ENCODE measurements at regions not wholly inside any gene's neighbourhood (a gene's known extent, or its start where the extent isn't known, plus 50 kb on each side); places are given as distances from the start of the nearest gene placed in this dataset.
A peak's percentile ranks its signal among the peaks of the same experiment; 100 is the strongest.

GRCh38 chr3:159843840-159844730 is 144.6 kb upstream of the IL12A start:
- no peaks in the 10 kb centered on the region for H3K36me3 ChIP-seq (ENCODE audit: control insufficient read depth, insufficient read depth, low read length)
- no CpG with 5 or more reads among the region's 7 CpGs for WGBS (ENCODE audit: insufficient coverage)
- H3K4me1 ChIP-seq (ENCODE audit: control insufficient read depth, insufficient read depth, low read length): peaks cover 18% of the 10 kb centered on the region
- no peaks in the 10 kb centered on the region for H3K9me3 ChIP-seq (replicated peaks; ENCODE audit: control insufficient read depth, low read depth, low read length)
- H3K27me3 ChIP-seq (ENCODE audit: control insufficient read depth, insufficient read depth, low read length): no peaks in the 10 kb centered on the region
- H3K27ac ChIP-seq (ENCODE audit: low read length): peak overlapping the region; percentile 10
- H3K4me3 ChIP-seq (ENCODE audit: low read length): no peak overlapping the region
- DNase-seq: no peak

GRCh38 chr3:159844801-159845261 is 143.8 kb upstream of the IL12A start:
- no peaks in the 10 kb centered on the region for H3K27me3 ChIP-seq (ENCODE audit: control insufficient read depth, insufficient read depth, low read length)
- H3K4me3 ChIP-seq (ENCODE audit: low read length): no peak overlapping the region
- H3K9me3 ChIP-seq (replicated peaks; ENCODE audit: control insufficient read depth, low read depth, low read length): no peaks in the 10 kb centered on the region
- WGBS (ENCODE audit: insufficient coverage): 76% methylated on average over 3 of the region's 4 CpGs
- H3K27ac ChIP-seq (ENCODE audit: low read length): peak overlapping the region; percentile 25
- DNase-seq: no peak
- no peaks in the 10 kb centered on the region for H3K36me3 ChIP-seq (ENCODE audit: control insufficient read depth, insufficient read depth, low read length)
- peaks cover 17% of the 10 kb centered on the region for H3K4me1 ChIP-seq (ENCODE audit: control insufficient read depth, insufficient read depth, low read length)

GRCh38 chr3:159845737-159846136 is 142.9 kb upstream of the IL12A start:
- Histone ChIP-seq H3K9me3 (replicated peaks; ENCODE audit: control insufficient read depth, low read depth, low read length) (no peaks in the 10 kb centered on the region), H3K36me3 (ENCODE audit: control insufficient read depth, insufficient read depth, low read length) (no peaks in the 10 kb centered on the region), H3K4me1 (ENCODE audit: control insufficient read depth, insufficient read depth, low read length) (peaks cover 13% of the 10 kb centered on the region), H3K27ac (ENCODE audit: low read length) (no peak overlapping the region), H3K4me3 (ENCODE audit: low read length) (no peak overlapping the region), H3K27me3 (ENCODE audit: control insufficient read depth, insufficient read depth, low read length) (no peaks in the 10 kb centered on the region)
- DNase-seq: no peak
- 75% methylated on average over 2 of the region's 3 CpGs for WGBS (ENCODE audit: insufficient coverage)

GRCh38 chr3:159846255-159846654 is 142.4 kb upstream of the IL12A start:
- DNase-seq: no peak
- Histone ChIP-seq H3K9me3 (replicated peaks; ENCODE audit: control insufficient read depth, low read depth, low read length) (no peaks in the 10 kb centered on the region), H3K27ac (ENCODE audit: low read length) (no peak overlapping the region), H3K36me3 (ENCODE audit: control insufficient read depth, insufficient read depth, low read length) (no peaks in the 10 kb centered on the region), H3K4me1 (ENCODE audit: control insufficient read depth, insufficient read depth, low read length) (peaks cover 17% of the 10 kb centered on the region), H3K27me3 (ENCODE audit: control insufficient read depth, insufficient read depth, low read length) (no peaks in the 10 kb centered on the region), H3K4me3 (ENCODE audit: low read length) (no peak overlapping the region)
- no CpG with 5 or more reads among the region's 1 CpG for WGBS (ENCODE audit: insufficient coverage)

GRCh38 chr3:159848348-159849118 is 140.1 kb upstream of the IL12A start:
- Histone ChIP-seq H3K4me1 (ENCODE audit: control insufficient read depth, insufficient read depth, low read length) (peaks cover 32% of the 10 kb centered on the region), H3K27ac (ENCODE audit: low read length) (peak overlapping the region; percentile 52), H3K27me3 (ENCODE audit: control insufficient read depth, insufficient read depth, low read length) (no peaks in the 10 kb centered on the region), H3K36me3 (ENCODE audit: control insufficient read depth, insufficient read depth, low read length) (no peaks in the 10 kb centered on the region), H3K9me3 (replicated peaks; ENCODE audit: control insufficient read depth, low read depth, low read length) (no peaks in the 10 kb centered on the region), H3K4me3 (ENCODE audit: low read length) (no peak overlapping the region)
- DNase-seq: no peak
- 43% methylated on average over 1 of the region's 3 CpGs for WGBS (ENCODE audit: insufficient coverage)

GRCh38 chr3:159850481-159850880 is 138.2 kb upstream of the IL12A start:
- Histone ChIP-seq H3K9me3 (replicated peaks; ENCODE audit: control insufficient read depth, low read depth, low read length) (no peaks in the 10 kb centered on the region), H3K27ac (ENCODE audit: low read length) (no peak overlapping the region), H3K36me3 (ENCODE audit: control insufficient read depth, insufficient read depth, low read length) (no peaks in the 10 kb centered on the region), H3K27me3 (ENCODE audit: control insufficient read depth, insufficient read depth, low read length) (no peaks in the 10 kb centered on the region), H3K4me1 (ENCODE audit: control insufficient read depth, insufficient read depth, low read length) (peaks cover 32% of the 10 kb centered on the region), H3K4me3 (ENCODE audit: low read length) (no peak overlapping the region)
- DNase-seq: no peak
- 88% methylated on average over 1 of the region's 4 CpGs for WGBS (ENCODE audit: insufficient coverage)

GRCh38 chr3:159852266-159852665 is 136.4 kb upstream of the IL12A start:
- Histone ChIP-seq H3K36me3 (ENCODE audit: control insufficient read depth, insufficient read depth, low read length) (no peaks in the 10 kb centered on the region), H3K27ac (ENCODE audit: low read length) (peak overlapping the region; percentile 97), H3K27me3 (ENCODE audit: control insufficient read depth, insufficient read depth, low read length) (no peaks in the 10 kb centered on the region), H3K4me1 (ENCODE audit: control insufficient read depth, insufficient read depth, low read length) (peaks cover 43% of the 10 kb centered on the region), H3K4me3 (ENCODE audit: low read length) (no peak overlapping the region), H3K9me3 (replicated peaks; ENCODE audit: control insufficient read depth, low read depth, low read length) (no peaks in the 10 kb centered on the region)
- no peak for DNase-seq
- no CpG with 5 or more reads among the region's 2 CpGs for WGBS (ENCODE audit: insufficient coverage)

GRCh38 chr3:159852821-159853505 is 135.7 kb upstream of the IL12A start:
- H3K4me1 ChIP-seq (ENCODE audit: control insufficient read depth, insufficient read depth, low read length): peaks cover 44% of the 10 kb centered on the region
- peak; percentile 88 for DNase-seq

GRCh38 chr3:159853506-159853864 is 135.2 kb upstream of the IL12A start:
- Histone ChIP-seq H3K9me3 (replicated peaks; ENCODE audit: control insufficient read depth, low read depth, low read length) (no peaks in the 10 kb centered on the region), H3K27ac (ENCODE audit: low read length) (peak overlapping the region; percentile 97), H3K4me1 (ENCODE audit: control insufficient read depth, insufficient read depth, low read length) (peaks cover 47% of the 10 kb centered on the region), H3K36me3 (ENCODE audit: control insufficient read depth, insufficient read depth, low read length) (no peaks in the 10 kb centered on the region), H3K27me3 (ENCODE audit: control insufficient read depth, insufficient read depth, low read length) (no peaks in the 10 kb centered on the region), H3K4me3 (ENCODE audit: low read length) (peak overlapping the region; percentile 29)
- no peak for DNase-seq

More at GRCh38 chr3:159852821-159853505, 135.7 kb upstream of the IL12A start:
- H3K9me3 ChIP-seq (replicated peaks; ENCODE audit: control insufficient read depth, low read depth, low read length): no peaks in the 10 kb centered on the region
- H3K36me3 ChIP-seq (ENCODE audit: control insufficient read depth, insufficient read depth, low read length): no peaks in the 10 kb centered on the region
- peak overlapping the region; percentile 29 for H3K4me3 ChIP-seq (ENCODE audit: low read length)
- H3K27me3 ChIP-seq (ENCODE audit: control insufficient read depth, insufficient read depth, low read length): no peaks in the 10 kb centered on the region
- 18% methylated on average over 8 of the region's 11 CpGs for WGBS (ENCODE audit: insufficient coverage)
- peak overlapping the region; percentile 97 for H3K27ac ChIP-seq (ENCODE audit: low read length)

Measured in muscle of leg (tissue), 3 donors.